Activated CD8-positive, alpha-beta T cell treated with anti-CD3 and anti-CD28 coated beads for 36 hours (primary cell): ENCODE measurements at regions not wholly inside any gene's neighbourhood (a gene's known extent, or its start where the extent isn't known, plus 50 kb on each side); places are given as distances from the start of the nearest gene placed in this dataset.

ENCODE experiments used
- ATAC-seq: fragments of 200-7000 bp; cut with Tn5 transposase; one replicate; pipeline ENCODE4 v1.10.0; 2021; ENCODE audit warnings: mild to moderate bottlenecking, moderate library complexity
- CTCF ChIA-PET: fragments of 350-600 bp; sonication (Branson Sonifier 250); formaldehyde crosslinking; loops from one replicate; lab custom pipeline; 2021; ENCODE audit warnings: antibody characterized with exemption; lab: Charles Lee
- POLR2A ChIA-PET: fragments of 350-600 bp; sonication (Branson Sonifier 250); formaldehyde crosslinking; loops from one replicate; lab custom pipeline; 2021; ENCODE audit warnings: antibody characterized with exemption; lab: Charles Lee
- DNase-seq: peaks from one replicate; pipeline ENCODE4 v3.0.0-alpha.2; 2020
- H3K27ac Mint-ChIP-seq: one replicate; pipeline ENCODE4 v1.8.0; 2021; ENCODE audit warnings: mild to moderate bottlenecking, mixed read lengths
- H3K27me3 Mint-ChIP-seq: one replicate; pipeline ENCODE4 v1.8.0; 2021; ENCODE audit warnings: mixed read lengths
- H3K36me3 Mint-ChIP-seq: one replicate; pipeline ENCODE4 v1.8.0; 2021; ENCODE audit warnings: low read depth, mixed read lengths
- H3K4me1 Mint-ChIP-seq: one replicate; pipeline ENCODE4 v1.8.0; 2021; ENCODE audit warnings: low read depth, mixed read lengths
- H3K4me3 Mint-ChIP-seq: one replicate; pipeline ENCODE4 v1.8.0; 2021; ENCODE audit warnings: mild to moderate bottlenecking, moderate library complexity, mixed read lengths
- H3K9me3 Mint-ChIP-seq: one replicate; pipeline ENCODE4 v1.8.0; 2021; ENCODE audit warnings: mixed read lengths
- intact Hi-C: fragments of 100-400 bp; cut with micrococcal nuclease; formaldehyde crosslinking; loops from one replicate; pipeline ENCODE4 v1.10.0; 2022
- TF ChIP-seq, protein P1 (sequence below): fragments of 200-600 bp; IDR thresholded peaks from one replicate; pipeline ENCODE4 v1.8.0; 2022; ENCODE audit warnings: antibody characterized with exemption, mild to moderate bottlenecking

DNA sequence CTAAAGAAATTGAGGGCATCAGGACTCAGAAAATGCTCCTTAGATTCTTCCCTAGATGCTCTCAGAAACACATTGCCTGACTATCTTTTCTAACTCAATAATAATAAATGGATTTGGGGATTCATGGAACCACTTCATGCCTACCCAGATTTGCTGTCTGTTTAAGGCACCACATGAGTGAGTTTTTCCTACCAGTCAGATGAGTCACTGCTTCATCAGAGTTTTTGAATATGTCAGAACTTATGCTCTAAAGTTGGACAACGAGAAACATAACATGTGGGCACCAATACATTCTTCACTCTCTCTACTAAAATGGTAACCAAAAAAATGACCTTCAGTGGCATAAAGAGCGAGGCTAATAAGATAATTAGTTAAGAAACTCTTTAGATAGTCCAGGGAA is 1135.1 kb downstream of the TUSC7 start:
- no peak overlapping the region for H3K27ac Mint-ChIP-seq
- H3K4me1 Mint-ChIP-seq = no peaks in the 10 kb centered on the region
- POLR2A ChIA-PET = no interaction called here
- no peaks in the 10 kb centered on the region for H3K9me3 Mint-ChIP-seq
- no peaks in the 10 kb centered on the region for H3K36me3 Mint-ChIP-seq
- CTCF ChIA-PET = no interaction called here
- H3K4me3 Mint-ChIP-seq = no peak overlapping the region
- DNase-seq (no peak), ATAC-seq (no peak)
- no peaks in the 10 kb centered on the region for H3K27me3 Mint-ChIP-seq
- intact Hi-C loops = no loop called here
- TF ChIP-seq, protein P1, sequence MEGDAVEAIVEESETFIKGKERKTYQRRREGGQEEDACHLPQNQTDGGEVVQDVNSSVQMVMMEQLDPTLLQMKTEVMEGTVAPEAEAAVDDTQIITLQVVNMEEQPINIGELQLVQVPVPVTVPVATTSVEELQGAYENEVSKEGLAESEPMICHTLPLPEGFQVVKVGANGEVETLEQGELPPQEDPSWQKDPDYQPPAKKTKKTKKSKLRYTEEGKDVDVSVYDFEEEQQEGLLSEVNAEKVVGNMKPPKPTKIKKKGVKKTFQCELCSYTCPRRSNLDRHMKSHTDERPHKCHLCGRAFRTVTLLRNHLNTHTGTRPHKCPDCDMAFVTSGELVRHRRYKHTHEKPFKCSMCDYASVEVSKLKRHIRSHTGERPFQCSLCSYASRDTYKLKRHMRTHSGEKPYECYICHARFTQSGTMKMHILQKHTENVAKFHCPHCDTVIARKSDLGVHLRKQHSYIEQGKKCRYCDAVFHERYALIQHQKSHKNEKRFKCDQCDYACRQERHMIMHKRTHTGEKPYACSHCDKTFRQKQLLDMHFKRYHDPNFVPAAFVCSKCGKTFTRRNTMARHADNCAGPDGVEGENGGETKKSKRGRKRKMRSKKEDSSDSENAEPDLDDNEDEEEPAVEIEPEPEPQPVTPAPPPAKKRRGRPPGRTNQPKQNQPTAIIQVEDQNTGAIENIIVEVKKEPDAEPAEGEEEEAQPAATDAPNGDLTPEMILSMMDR = no peak

DNA sequence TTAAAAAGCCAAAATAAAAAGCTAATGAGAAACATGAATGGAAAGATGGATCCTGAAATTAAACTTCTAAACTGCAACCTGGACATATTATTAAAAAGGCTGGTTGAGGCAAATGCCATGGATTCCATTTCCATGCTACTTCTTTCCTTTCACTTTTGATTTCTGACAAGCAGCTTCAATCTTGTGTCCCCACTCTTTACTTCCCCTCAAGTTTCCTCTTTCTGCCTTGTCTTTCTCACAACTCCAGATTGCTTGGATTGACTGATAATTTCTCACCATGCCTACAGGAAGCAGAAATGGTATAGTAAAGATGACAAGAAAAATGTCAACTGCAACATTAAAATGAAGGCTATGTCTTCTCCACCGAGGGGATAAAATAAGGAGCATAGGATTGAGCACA is 1136.7 kb downstream of the TUSC7 start:
- POLR2A ChIA-PET = no interaction called here
- DNase-seq = no peak
- H3K36me3 Mint-ChIP-seq = no peaks in the 10 kb centered on the region
- CTCF ChIA-PET = no interaction called here
- ATAC-seq = no peak
- no peaks in the 10 kb centered on the region for H3K27me3 Mint-ChIP-seq
- no peak overlapping the region for H3K27ac Mint-ChIP-seq
- peaks cover 4% of the 10 kb centered on the region for H3K9me3 Mint-ChIP-seq
- TF ChIP-seq, protein P1 = no peak
- no peak overlapping the region for H3K4me3 Mint-ChIP-seq
- no peaks in the 10 kb centered on the region for H3K4me1 Mint-ChIP-seq
- intact Hi-C loops = no loop called here

- Mint-ChIP-seq H3K9me3 (peaks cover 4% of the 10 kb centered on the region), H3K27ac (no peak overlapping the region), H3K4me3 (no peak overlapping the region), H3K27me3 (no peaks in the 10 kb centered on the region), H3K4me1 (no peaks in the 10 kb centered on the region), H3K36me3 (no peaks in the 10 kb centered on the region)
- ATAC-seq (no peak), DNase-seq (no peak)
- CTCF ChIA-PET = no interaction called here
- TF ChIP-seq, protein P1 = no peak
- intact Hi-C loops = no loop called here
- POLR2A ChIA-PET = no interaction called here
Measured at GRCh38 chr3:117848606-117849005, 1139.0 kb downstream of the TUSC7 start.

DNA sequence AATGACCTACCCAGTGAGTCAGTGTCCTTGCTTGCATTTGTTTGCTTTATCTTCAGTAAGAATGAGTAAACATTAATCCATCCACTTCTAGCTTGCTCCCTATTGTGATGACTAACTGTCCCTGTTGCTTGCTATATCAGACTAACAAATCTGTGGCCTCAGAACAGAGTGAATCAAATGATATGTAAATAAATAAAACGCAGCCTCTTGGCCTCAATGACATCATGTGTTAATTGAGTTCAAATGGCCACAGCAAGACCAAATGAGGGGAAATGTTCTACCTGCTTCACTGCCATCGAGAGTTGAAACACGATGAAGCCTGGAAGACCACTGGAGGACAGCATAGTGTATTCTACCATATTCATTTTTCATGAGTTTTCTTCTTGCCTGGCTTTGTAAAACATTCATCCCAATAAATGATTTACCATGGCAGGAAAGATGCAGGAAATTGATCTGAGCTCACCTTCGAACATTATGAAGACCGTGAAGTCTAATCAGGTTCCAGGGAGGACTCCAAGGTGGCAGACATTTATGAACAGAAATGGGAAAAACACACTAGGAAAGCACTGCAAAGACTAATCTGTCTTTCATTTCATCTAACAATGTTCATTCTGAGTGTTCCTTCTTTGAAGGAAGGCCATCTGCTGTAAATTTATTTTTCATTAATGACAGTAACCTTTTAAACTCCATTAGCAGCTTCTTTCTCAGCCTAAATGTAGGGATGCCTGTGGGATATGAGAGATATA is 1144.5 kb downstream of the TUSC7 start:
- Mint-ChIP-seq H3K36me3 (no peaks in the 10 kb centered on the region), H3K4me1 (no peaks in the 10 kb centered on the region), H3K27ac (no peak overlapping the region), H3K9me3 (peaks cover 4% of the 10 kb centered on the region), H3K27me3 (no peaks in the 10 kb centered on the region), H3K4me3 (no peak overlapping the region)
- ChIA-PET POLR2A (no interaction called here), CTCF (no interaction called here)
- ATAC-seq = no peak
- TF ChIP-seq, protein P1 = no peak
- intact Hi-C loops = no loop called here
- DNase-seq = no peak

DNA sequence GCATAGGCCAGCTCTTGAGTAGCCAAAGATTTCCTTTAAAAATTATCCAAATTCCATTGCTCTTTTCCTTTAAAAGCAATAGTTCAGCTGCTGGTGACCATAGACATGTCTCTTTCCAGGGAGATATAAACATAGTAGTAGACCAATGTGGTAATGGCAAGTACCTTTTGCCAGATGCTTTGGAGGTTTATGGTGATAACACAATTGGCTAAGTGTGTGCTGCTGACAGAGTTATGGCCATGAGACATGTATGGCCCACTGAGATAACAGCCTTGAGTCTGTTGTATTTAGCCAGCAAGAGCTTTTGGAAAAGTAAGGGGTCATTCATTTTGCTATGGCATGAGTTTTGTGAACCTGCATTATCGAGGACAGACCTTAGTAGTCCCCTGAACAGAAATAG is 1146.8 kb downstream of the TUSC7 start:
- ATAC-seq (no peak), DNase-seq (no peak)
- no peak overlapping the region for H3K27ac Mint-ChIP-seq
- no peaks in the 10 kb centered on the region for H3K9me3 Mint-ChIP-seq
- TF ChIP-seq, protein P1 = no peak
- H3K4me1 Mint-ChIP-seq = no peaks in the 10 kb centered on the region
- H3K4me3 Mint-ChIP-seq = no peak overlapping the region
- ChIA-PET CTCF (no interaction called here), POLR2A (no interaction called here)
- no peaks in the 10 kb centered on the region for H3K36me3 Mint-ChIP-seq
- intact Hi-C loops = no loop called here
- no peaks in the 10 kb centered on the region for H3K27me3 Mint-ChIP-seq
